HG03457 (cell line): ENCODE measurements at regions not wholly inside any gene's neighbourhood (a gene's known extent, or its start where the extent isn't known, plus 50 kb on each side); places are given as distances from the start of the nearest gene placed in this dataset.

ENCODE experiments used
- ATAC-seq: cut with Tn5 transposase; IDR thresholded peaks from one replicate; pipeline ENCODE4 v1.9.1; 2021; ENCODE audit warnings: moderate number of reproducible peaks; ENCODE audit not compliant: unreplicated experiment

DNA sequence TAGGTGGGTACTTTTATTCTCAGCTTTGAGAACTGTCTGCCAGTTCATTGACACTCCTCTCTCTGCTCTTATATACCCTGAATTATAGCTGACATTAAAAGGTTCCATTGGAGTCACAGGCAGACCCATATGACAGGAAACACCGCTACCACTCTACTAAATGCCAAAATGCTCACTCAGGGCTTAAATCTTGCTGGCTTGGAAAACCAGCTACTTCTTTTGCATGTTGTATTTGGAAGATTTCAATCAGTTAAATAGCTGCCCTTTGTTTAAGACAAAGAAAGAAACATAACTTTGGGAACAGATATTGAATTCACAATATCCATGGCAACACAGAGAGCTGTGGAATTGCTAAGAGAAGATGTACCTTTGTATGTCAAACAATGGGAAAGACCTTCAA lies 876.5 kb downstream of the USP25 start:
- ATAC-seq, result no peak

DNA sequence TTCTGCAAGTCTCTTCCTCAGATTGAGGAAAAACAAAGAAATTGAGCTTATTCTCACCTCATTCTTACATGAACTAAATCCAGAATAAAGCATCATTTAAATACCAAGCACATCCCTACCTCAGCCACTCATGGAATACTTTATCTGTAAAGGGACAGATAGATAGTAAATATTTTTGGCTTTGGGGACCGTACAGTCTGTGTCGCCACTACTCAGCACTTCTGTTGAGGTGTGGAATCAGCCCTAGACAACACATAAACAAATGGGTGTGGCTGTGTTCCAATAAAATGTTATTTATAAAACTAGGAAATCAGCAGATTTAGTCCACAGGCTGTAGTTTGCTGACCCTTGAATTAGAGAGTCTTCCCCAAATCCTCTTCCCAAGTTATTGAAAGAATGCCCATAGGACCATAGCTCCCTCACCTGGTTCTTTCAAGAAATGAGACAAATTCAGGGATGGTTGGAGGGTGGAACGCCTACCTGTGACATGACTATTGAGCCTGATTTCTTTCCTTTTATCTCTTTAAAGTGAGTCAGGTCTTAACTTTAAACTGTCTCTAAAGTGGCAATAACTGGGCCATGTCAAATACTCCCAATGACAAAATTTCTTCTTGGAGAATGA lies 878.5 kb downstream of the USP25 start:
- ATAC-seq, result no peak

DNA sequence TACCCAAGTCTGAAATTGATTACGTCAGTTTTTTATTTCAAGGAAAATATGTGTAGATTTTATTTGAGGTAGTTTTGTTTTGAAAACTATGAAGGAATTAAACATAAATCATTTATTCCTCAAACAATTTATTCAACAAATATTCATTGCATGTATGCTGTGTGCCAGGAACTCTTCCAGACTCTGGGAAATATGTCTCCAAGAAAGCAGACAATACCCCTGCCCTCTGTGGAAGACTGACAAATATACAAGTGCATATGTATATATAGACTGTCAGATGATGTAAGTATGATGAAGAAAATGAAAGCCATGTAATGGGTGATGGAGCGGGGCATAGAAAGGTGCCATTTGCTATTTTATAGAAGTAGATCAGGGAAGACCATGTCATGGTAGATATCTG lies 889.5 kb downstream of the USP25 start:
- ATAC-seq, result no peak

DNA sequence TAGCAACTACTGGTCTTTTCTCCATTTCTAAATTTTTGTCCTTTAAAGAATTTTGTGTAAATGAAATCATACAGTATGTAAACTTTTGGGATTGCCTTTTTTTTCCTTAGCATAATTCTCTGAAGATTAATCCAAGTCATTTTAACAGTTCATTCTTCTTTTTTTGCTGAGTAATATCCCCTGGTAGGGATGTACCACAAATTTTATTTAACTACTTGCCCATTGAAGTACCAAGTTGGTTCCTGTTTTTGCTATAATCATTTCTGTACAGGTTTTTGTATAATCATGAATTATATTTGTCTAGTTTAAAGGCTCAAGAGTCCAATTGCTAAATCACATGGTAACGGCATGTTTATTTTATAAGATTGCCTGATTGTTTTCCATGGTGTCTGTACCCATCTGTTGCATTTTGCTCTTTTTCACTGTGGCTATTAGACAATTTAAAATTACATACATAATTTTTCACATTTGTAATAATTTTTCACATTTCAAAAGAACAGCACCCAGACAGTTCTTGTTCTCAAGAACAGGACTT lies 891.1 kb downstream of the USP25 start:
- ATAC-seq, result no peak

DNA sequence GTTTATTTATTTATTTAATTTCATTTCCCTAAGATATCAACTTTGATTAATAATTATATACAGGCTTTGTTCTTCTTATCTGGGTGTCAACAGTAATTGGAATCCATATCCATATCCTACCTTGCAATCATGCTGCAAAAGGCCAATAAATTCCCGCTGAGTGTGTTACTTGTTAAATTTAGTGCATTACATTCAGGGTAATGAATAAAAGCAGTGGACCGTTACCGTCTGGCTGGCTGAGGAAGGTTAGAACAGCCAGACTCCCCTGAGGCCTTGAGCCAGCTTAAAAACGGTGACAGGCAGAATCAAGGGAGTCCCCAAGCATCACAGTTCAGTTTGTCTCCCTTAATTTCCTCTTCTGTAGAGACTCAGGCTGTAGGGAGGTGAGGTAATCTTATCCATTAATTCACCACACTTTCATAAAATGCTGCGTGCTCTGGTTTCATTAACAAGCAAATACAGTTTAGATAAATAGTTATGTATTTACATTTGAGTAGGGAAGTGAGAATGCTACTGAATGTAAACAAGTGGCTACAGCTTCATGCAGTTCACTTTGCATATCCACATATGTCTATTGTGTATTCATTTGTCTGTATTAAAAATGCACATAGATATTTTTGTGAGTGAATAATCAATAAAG lies 888.2 kb upstream of the CXADR start:
- no peak for ATAC-seq

DNA sequence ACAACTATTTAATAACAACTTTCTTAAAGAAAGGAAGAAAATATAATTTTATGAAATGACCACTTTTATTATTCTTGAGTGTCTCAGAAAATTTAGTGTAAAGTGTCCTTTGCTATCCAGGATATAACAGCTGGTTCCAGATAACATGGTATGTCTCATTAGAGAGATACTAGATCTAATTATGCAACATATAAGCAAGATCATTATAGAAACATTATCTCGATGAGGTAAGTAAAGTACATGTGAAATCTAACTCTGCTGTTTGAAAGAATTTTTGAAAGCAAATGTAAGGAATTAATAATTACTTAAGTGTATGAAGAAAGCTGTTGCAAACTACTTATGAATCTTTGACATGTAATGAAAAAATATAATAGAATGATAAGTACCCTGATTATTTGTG lies 887.4 kb upstream of the CXADR start:
- no peak for ATAC-seq

DNA sequence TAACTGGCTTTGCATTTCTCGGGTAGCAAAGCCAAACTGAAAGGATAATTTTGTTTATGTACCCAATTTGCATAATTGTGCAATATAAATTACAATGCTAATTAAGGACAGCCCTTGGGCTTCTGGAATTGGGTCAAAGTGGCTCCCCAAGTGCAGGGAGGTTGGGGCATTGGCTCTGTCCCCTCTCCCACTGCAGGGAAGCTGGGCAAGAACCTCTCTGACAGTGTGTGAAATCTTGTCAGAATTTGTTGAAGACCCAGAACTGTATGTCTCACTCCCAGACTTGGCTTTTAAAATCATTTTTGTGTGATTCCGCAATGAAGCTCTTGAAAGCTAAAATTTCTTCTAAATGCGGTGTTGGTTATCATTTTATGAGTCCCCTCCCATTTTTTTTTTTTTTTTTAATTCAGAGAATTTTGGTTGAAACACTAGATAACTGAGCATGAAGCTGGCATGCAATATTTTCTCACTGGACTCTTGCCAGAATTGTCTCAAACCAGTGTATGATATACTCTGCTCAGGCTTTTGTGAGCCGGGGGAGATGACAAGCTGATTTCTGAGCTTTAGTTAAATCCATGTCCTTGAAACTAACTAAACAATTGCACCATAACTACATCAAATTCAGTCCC lies 878.9 kb upstream of the CXADR start:
- ATAC-seq, result no peak

DNA sequence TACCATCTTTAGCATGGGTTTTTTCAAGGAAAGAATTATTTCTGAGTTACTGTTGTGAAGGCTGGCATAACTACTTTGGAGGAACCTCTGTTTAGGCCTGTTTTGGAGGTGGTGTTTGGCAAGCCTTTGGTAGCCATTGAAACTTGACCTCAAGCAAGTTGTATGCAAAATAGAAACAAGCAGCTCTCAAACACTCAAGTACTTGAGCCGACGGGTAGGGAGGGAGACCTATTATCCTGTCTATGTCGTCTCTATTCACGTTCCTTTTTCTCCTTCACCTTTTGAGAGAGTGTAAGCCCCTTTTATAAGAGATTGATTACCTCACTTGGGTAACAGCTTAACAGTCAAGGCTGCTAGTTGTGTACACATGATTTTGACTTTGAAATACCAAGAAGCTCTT lies 878.3 kb upstream of the CXADR start:
- no peak for ATAC-seq

DNA sequence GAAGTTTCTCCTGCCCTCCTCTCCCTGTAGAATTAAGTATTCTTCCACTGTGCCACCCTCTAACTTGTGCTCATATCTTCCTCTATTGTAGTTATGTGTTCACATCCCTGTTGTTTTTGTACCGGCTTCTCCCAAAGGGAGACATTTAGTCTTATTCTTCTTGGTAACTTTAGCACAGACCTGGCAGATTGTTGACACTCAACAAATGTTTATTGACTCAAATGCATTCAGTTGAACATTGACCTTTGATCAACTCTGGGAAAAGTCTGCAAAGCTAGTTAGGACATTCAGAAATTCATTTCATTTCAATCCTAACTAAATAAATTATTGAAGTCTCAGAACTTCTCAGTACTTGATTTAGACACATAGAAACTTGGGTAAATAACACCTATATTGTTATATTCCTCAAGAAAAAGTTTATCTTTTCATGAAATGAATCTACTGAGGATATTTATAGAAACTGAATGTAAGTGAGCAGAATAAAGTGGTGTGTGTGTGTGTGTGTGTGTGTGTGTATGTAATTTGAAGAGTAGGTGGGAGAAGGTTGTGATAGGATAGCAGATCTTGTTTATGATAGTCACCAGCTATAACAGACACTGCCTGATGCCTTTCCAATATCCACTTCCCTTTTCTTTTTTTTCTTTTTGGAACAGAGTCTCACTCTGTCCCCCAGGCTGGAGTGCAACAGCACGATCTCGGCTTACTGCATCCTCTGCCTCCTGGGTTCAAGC lies 872.4 kb upstream of the CXADR start:
- ATAC-seq, result no peak

DNA sequence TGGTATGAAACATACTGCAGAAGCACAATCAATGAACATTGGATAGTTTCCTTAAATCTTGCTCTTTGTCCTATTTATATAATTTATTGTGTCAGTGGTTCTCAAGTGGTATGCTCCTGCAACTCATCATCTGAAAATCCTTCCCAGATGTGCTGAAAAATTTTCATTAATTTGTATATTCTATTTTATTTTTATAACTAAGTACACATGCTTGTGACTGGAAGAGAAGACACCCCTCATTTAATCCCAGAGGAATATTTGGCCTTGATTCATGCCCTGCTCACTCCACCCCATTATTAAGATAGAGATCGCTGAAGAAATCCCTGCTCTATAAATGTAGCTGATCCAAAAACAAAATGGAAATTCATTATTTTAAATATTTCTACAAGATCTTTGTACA lies 870.5 kb upstream of the CXADR start:
- no peak for ATAC-seq

DNA sequence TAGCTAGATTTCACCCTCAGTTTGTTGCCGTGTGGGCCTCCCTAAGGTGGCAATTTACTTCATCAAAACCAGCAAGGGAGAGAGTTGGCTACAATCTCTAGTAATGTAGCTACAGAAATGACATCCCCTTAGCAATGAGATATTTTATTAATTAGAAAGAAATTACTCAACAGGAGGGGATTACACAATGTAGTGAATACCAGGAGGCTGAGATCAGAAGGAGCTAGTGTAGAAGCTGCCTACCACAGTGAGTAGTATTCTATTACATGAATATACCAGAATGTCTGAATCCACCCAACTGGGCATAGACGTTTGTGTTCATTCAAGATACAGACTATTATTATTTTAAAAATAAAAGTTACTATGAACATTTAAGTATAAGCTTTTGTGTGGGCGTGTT lies 868.2 kb upstream of the CXADR start:
- no peak for ATAC-seq

DNA sequence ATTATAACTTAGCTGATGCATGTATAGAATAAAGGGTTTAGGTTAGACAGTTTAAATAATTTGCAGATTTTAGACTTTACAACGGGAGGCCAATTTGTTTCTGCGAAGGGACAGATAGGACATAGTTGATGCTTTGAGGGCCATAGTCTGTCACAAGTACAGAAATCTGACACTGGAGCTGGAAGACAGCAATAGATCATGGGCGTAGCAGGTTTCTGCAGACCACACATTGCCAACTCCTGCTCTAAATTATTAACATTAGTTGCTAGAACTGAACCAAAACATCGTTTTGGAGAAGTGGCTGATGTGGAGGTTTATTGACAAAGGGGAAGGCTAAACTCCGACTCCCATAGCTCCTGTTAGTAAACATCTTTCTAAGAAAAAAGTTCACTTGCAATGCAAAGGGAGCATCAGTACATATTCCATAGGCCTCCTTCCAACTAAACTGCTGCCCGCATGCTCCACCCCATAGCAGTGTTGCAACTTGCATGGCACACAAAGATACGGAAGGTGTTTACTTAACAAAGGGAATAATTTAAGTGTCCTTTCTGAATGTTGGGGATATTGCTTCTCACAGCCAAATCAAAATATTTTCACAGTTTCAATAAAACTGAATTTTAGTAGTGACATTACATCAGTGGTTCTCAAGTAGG lies 862.0 kb upstream of the CXADR start:
- ATAC-seq, result no peak

DNA sequence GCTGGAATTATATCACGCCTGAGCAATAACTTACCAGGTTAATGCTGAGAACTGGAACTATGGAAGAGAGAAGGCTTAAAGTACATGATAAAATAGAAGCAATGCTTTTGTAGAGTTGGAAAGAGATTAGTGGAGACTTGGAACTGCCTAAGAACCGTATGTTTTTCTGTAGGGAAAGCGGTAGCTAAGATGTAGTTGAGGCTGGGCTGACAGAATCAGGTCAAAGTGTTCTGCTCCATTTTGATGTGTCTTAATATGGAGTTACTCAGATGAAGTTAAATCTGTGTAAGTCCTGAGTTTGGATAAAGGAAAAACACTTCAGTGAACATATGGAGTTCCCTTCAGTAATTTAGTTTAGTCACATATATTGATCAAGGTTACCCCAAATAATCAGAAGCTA lies 860.9 kb upstream of the CXADR start:
- ATAC-seq, result no peak

DNA sequence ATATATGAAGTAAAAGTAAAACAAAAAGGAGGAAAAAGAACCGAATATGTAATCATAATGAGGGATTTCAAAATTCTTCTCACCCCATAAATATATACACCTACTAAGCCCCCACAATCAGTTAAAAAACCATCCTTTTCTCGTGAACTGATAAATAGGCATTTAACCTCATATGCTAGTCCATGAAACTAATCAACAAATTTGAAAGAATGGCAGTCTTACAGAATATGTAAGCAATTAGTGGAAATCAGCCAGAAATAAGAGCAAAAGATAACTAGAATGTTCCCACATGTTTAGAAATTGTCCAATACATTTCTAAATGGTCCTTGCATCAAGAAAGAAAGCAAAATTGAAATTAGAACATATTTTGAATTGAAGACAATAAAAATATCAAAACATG lies 849.4 kb upstream of the CXADR start:
- no peak for ATAC-seq

DNA sequence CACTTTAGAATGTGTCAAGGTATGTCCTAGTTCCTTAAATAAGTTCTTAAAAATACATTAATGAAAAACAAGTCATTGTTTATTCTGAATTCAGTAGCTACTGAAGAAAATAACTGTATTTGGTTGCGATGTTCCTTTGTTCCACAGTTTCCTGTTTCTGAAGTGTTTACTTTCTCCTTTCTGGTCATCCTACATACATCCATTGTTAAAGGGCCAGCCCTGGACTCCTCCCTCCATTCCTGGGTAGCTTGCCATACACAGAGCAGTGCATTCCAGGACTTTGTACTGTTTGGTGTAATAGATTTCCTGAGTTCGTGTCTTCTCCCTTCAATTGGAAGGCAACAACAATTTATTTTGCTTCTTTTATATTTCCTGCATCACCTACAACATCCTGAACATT lies 845.4 kb upstream of the CXADR start:
- ATAC-seq, result no peak

DNA sequence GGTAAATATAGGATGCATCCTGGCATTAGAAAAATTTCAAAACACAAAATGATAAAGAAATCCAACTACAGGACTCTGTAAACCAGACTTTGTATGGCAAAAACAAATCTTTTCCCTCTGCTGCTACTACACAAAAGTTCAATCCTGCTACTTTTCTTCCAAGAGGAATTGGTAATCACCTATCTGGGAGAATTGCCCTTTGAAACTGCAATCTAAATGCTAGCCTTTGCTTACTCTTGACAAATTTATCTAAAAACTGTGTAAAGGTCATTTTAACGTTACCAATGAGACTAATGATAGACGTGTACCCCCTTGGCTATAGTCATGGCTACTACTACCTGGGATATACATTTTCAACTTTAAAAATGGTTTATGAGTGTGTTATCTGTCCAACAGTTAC lies 837.9 kb upstream of the CXADR start:
- ATAC-seq, result no peak

DNA sequence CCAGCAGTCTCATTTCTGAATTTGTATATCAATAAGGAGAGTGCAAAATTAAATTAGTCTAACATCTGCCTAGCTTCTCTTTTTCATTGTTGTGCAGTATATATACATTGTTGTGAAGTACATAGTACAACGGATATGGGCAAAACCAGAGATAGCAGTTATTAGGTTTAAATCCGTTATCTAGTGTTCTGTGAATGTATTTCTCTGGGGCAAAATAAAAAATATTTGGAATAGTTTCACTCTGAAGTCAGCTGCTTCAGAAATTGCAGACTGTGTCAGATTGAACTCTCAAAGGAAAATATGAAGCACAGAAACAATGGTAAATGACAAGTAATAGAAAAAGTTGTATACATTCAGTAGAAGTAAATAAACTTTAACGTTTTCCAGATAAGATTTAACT lies 836.5 kb upstream of the CXADR start:
- no peak for ATAC-seq

DNA sequence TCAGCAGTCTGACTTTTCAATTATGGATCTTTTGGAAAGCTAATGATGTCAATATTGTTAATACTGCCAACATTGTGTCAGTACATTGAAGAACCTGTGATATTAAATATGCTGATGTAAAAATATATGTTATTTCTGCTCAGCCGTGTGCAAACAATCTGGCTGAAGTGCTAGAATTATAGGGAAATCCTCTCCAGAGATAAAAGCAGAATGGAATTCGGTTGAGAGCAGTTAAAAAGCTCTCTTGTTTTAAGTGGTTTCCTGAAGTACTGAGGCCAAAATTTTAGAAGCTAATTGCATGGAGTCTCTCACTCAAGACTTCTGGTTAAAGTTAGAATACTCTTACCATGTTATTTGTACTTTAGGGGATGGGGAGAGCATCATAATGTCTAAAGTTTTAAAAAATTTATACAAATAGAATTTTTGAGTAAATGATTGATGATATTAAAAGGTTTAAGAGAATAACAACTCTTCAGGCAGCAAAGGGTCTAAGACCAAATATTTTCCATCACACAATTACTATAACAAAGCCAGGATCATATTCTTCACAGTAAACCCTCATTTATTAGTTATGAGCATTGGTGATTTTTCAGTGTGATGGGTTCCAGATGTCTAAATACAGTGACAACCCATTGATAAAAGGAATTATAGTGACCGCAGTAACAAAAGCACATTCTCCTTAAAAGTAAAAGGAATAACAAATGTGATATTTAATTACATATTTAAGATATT lies 834.2 kb upstream of the CXADR start:
- ATAC-seq, result no peak

DNA sequence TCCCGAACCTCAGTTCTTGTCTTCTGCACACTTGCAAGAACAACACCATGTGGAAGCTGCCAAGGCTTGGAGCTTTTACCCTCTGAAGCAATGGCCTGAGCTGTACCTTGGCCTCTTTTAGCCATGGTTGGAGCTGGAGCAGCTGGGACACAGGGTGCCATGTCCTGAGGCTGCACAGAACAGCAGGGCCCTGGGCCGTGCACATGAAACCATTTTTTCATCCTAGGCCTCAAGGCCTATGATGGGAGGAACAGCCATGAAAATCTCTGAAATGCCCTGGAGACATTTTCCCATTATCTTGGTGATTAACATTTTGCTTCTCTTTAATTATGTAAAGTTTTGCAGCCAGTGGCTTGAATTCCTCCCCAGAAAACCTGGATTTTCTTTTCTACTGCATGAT lies 817.8 kb upstream of the CXADR start:
- ATAC-seq, result no peak

DNA sequence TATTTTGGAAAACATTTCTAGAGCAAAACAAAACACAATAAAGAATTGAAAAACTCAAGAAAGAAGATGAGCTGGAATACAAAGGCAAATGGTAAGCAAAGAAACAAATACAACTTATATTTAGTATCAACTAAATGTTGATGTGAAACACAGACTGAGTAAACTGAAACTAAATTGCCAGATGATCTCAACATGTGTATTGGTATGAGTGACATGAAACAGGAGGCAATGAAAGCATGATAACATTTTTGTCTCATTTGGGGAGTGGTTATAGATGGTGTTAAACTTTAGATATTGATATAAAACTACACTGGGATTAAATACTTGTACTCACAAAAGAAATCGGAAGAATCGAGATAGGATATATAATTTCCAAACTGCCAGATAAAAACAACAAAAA lies 805.6 kb upstream of the CXADR start:
- no peak for ATAC-seq
